GM04503 (cell line): ENCODE measurements at regions not wholly inside any gene's neighbourhood (a gene's known extent, or its start where the extent isn't known, plus 50 kb on each side); places are given as distances from the start of the nearest gene placed in this dataset.

Experiments
- DNase-seq: peaks from one replicate; pipeline ENCODE4 v3.0.0-alpha.2; 2012; ENCODE audit warnings: low read depth

GRCh38 chr2:133812826-133813617 lies 244.8 kb upstream of the NCKAP5 start:
- DNase-seq = no peak

- no peak for DNase-seq
Observed at GRCh38 chr2:133814890-133815289, 246.6 kb upstream of the NCKAP5 start.

GRCh38 chr2:133816037-133816436 lies 247.8 kb upstream of the NCKAP5 start:
- no peak for DNase-seq

GRCh38 chr2:133817680-133818566 lies 249.7 kb upstream of the NCKAP5 start:
- DNase-seq = peak; percentile 96

GRCh38 chr2:133818661-133819060 lies 250.4 kb upstream of the NCKAP5 start:
- DNase-seq = no peak

GRCh38 chr2:133819906-133820305 lies 251.6 kb upstream of the NCKAP5 start:
- DNase-seq = no peak

GRCh38 chr2:133821107-133821760 lies 253.0 kb upstream of the NCKAP5 start:
- no peak for DNase-seq

GRCh38 chr2:133822517-133823225 lies 254.4 kb upstream of the NCKAP5 start:
- DNase-seq = no peak

- DNase-seq = no peak
Observed at GRCh38 chr2:133823226-133823550, 254.9 kb upstream of the NCKAP5 start.

- no peak for DNase-seq
Observed at GRCh38 chr2:133824869-133825268, 256.6 kb upstream of the NCKAP5 start.

GRCh38 chr2:133825778-133826177 lies 257.5 kb upstream of the NCKAP5 start:
- DNase-seq = no peak

GRCh38 chr2:133828913-133829312 lies 260.6 kb upstream of the NCKAP5 start:
- DNase-seq = no peak

- no peak for DNase-seq
Observed at GRCh38 chr2:133829450-133830020, 261.3 kb upstream of the NCKAP5 start.

GRCh38 chr2:133833746-133834145 lies 265.5 kb upstream of the NCKAP5 start:
- DNase-seq = no peak

GRCh38 chr2:133835821-133836619 lies 267.8 kb upstream of the NCKAP5 start:
- no peak for DNase-seq

- DNase-seq = no peak
Observed at GRCh38 chr2:133836691-133837345, 268.6 kb upstream of the NCKAP5 start.

- DNase-seq = no peak
Observed at GRCh38 chr2:133837441-133838094, 269.3 kb upstream of the NCKAP5 start.

- no peak for DNase-seq
Observed at GRCh38 chr2:133838642-133839365, 270.5 kb upstream of the NCKAP5 start.

- DNase-seq = no peak
Observed at GRCh38 chr2:133839677-133840076, 271.4 kb upstream of the NCKAP5 start.
